GM12892 (cell line): ENCODE measurements at regions not wholly inside any gene's neighbourhood (a gene's known extent, or its start where the extent isn't known, plus 50 kb on each side); places are given as distances from the start of the nearest gene placed in this dataset.

Experiments
- DNase-seq: peaks from one replicate; pipeline ENCODE4 v3.0.0; 2011; ENCODE audit not compliant: insufficient read length
- FAIRE-seq: peaks from 2 replicates; lab custom pipeline; 2011; peaks lifted over from hg19 to GRCh38; lab: Jason Lieb, UNC
- POLR2A ChIP-seq: IDR thresholded peaks from 2 replicates; pipeline ENCODE4 v1.6.1; 2011; ENCODE audit warnings: low read depth, low read length, control low read depth
- POLR2AphosphoS5 ChIP-seq: IDR thresholded peaks from 2 replicates; pipeline ENCODE4 v1.6.1; 2011; ENCODE audit warnings: low read depth, low read length, control low read depth
- TAF1 ChIP-seq: IDR thresholded peaks from 2 replicates; pipeline ENCODE4 v1.6.1; 2011; ENCODE audit warnings: low read depth, mild to moderate bottlenecking, control low read depth, low read length, borderline replicate concordance

- TF ChIP-seq POLR2AphosphoS5, result no peak
- TF ChIP-seq TAF1, result no peak
- TF ChIP-seq POLR2A, result no peak
- DNase-seq (no peak), FAIRE-seq (no peak)
Measured at GRCh38 chr3:25262322-25262721, 165.7 kb upstream of the RARB start.

DNA sequence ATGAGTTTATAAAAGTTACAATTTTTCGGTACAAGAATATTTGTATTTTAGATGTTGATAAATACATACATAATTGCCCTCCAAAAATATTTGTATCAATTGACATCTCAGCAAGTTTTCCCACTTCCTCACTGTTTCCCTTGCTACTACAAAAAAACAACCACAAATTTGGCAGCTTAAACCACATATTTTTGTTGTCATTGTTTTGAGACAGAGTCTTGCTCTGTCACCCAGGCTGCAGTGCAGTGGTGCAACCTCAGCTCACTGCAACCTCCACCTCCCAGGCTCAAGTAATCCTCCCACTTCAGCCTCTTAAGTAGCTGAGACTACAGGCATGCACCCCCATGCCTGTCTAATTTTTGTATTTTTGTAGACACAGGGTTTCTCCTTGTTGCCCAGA lies 162.8 kb upstream of the RARB start:
- FAIRE-seq (no peak), DNase-seq (no peak)
- no peak for TF ChIP-seq TAF1
- TF ChIP-seq POLR2AphosphoS5, result no peak
- no peak for TF ChIP-seq POLR2A

GRCh38 chr3:25266677-25267076 lies 161.4 kb upstream of the RARB start:
- DNase-seq (no peak), FAIRE-seq (no peak)
- TF ChIP-seq TAF1 (no peak), POLR2AphosphoS5 (no peak)

- DNase-seq (no peak), FAIRE-seq (no peak)
- TF ChIP-seq TAF1, result no peak
- TF ChIP-seq POLR2A, result no peak
- no peak for TF ChIP-seq POLR2AphosphoS5
Measured at GRCh38 chr3:25272090-25272489, 156.0 kb upstream of the RARB start.

- FAIRE-seq (no peak), DNase-seq (no peak)
- no peak for TF ChIP-seq TAF1
- no peak for TF ChIP-seq POLR2AphosphoS5
- no peak for TF ChIP-seq POLR2A
Measured at GRCh38 chr3:25273582-25274171, 154.4 kb upstream of the RARB start.

DNA sequence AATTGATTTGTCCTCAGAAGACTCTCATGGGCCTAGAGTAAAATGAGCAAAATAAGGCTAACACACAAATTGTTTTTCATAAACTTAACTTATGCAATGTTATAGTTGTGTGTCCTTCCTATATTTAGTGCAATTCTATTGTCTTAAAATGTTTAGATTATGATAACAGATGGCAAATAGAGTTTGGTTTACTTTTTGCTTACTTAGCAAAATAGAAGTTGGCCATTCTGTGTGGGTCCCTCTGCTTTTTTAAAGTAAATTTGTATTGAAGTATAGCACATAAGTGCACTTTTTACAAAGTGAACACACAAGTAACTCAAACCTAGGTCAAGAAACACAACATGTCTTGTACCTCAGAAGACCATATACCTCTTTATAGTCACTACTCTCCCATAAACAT lies 150.6 kb upstream of the RARB start:
- FAIRE-seq (no peak), DNase-seq (no peak)
- TF ChIP-seq TAF1, result no peak
- TF ChIP-seq POLR2A, result no peak
- TF ChIP-seq POLR2AphosphoS5, result no peak

- TF ChIP-seq TAF1, result no peak
- no peak for TF ChIP-seq POLR2A
- no peak for TF ChIP-seq POLR2AphosphoS5
- DNase-seq (no peak), FAIRE-seq (no peak)
Measured at GRCh38 chr3:25281041-25281731, 146.9 kb upstream of the RARB start.

GRCh38 chr3:25281732-25282126 lies 146.3 kb upstream of the RARB start:
- FAIRE-seq (no peak), DNase-seq (no peak)
- TF ChIP-seq POLR2AphosphoS5, result no peak
- TF ChIP-seq TAF1, result no peak
- TF ChIP-seq POLR2A, result no peak

- FAIRE-seq, result no peak
- no peak for DNase-seq
- TF ChIP-seq TAF1 (no peak), POLR2A (no peak), POLR2AphosphoS5 (no peak)
Measured at GRCh38 chr3:25283613-25284012, 144.4 kb upstream of the RARB start.

DNA sequence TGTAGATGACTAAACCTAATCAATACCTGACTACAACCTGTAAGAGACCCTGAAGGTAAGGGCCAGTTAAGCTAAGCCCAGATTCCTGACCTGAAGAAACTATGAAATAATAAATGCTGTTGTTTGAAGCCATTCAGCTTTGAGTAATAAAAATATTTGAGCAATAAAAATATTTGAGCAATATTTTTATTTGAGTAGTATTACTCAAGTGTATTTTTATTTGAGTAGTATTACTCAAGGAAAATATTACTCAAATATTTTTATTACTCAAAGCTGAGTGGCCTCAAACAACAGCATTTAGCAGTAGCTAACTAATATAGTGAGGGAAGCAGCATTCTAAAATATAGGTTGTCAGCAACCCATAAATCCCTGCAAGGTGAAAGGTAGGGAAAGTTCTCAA lies 143.8 kb upstream of the RARB start:
- TF ChIP-seq POLR2AphosphoS5 (no peak), POLR2A (no peak), TAF1 (no peak)
- DNase-seq, result no peak
- FAIRE-seq, result no peak

DNA sequence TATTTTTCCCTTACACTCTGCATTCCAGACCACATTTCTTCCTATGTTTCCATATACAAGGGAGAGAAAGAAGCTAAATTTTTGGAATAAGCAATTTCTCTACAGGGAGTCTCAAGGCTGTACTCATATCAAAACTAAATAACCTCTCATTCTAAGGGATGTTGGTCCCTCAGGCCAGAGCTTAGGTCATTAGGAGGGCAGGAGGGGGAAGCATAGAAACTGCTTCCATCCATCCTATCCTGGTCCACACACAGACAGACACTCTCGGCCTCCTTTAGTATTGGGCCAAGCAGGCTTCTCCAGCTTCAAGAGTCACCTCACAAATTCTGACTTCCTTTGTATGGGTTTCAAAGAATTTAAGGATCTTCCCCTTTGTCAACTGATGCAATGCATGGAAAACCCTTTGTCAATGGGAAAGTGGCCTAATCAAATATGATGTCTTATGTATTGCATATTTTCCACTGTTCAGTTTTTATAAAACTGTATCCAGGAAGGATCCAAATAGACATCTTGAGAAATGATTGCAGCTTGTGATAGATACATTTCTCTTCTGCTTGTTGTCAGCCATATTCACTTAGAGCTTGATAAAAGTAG lies 140.7 kb upstream of the RARB start:
- FAIRE-seq (no peak), DNase-seq (no peak)
- no peak for TF ChIP-seq TAF1
- TF ChIP-seq POLR2A, result no peak
- TF ChIP-seq POLR2AphosphoS5, result no peak

DNA sequence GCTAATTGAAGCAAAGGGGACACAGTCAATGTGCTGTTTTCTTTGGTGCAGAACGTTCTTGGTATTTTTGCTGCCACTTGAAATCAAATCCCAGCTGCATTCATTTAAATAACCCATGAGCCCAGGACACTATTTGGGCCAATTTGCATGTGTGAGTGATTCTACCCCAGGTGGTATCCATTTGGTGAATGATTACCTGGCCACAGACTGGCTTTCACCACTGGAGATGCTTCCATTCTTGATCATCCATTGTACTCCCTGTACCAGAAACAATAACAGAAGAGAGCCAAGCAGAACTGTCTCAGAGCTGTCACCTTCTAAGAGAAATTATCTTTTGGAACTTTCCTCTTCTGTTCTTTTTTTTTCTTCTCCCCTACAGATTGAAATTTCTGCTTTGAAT lies 139.7 kb upstream of the RARB start:
- no peak for DNase-seq
- TF ChIP-seq POLR2A, result no peak
- no peak for TF ChIP-seq POLR2AphosphoS5
- FAIRE-seq, result no peak
